PFSK-1 (cell line): ENCODE measurements at regions not wholly inside any gene's neighbourhood (a gene's known extent, or its start where the extent isn't known, plus 50 kb on each side); places are given as distances from the start of the nearest gene placed in this dataset.

Experiments used
- FOXP2 ChIP-seq: optimal IDR thresholded peaks from 2 replicates; pipeline ENCODE3; 2011; ENCODE audit warnings: borderline replicate concordance, control low read depth, inconsistent platforms; ENCODE audit not compliant: insufficient read depth; ENCODE audit errors: extremely low read length, extremely low read depth
- POLR2AphosphoS5 ChIP-seq: IDR thresholded peaks from 2 replicates; pipeline ENCODE4 v1.6.1; 2012; ENCODE audit warnings: low read depth, mild to moderate bottlenecking, control low read depth, low read length, moderate library complexity
- REST ChIP-seq, 2 experiments: IDR thresholded peaks; 2 replicates each; pipeline versions ENCODE4 v1.6.1 to v1.8.0; 2011 to 2012; ENCODE audit warnings: low read depth in 2 of 2, low read length in 2 of 2, control low read depth in 1 of 2, inconsistent platforms in 1 of 2, mild to moderate bottlenecking in 1 of 2, moderate library complexity in 1 of 2; ENCODE audit not compliant: insufficient read depth in 1 of 2
- SIN3A ChIP-seq: IDR thresholded peaks from 2 replicates; pipeline ENCODE4 v1.6.1; 2012; ENCODE audit warnings: mild to moderate bottlenecking, low read length, moderate library complexity, borderline replicate concordance; ENCODE audit not compliant: insufficient read depth
- TAF1 ChIP-seq: IDR thresholded peaks from 2 replicates; pipeline ENCODE4 v1.6.1; 2012; ENCODE audit warnings: low read length, control low read depth, borderline replicate concordance; ENCODE audit not compliant: insufficient read depth

DNA sequence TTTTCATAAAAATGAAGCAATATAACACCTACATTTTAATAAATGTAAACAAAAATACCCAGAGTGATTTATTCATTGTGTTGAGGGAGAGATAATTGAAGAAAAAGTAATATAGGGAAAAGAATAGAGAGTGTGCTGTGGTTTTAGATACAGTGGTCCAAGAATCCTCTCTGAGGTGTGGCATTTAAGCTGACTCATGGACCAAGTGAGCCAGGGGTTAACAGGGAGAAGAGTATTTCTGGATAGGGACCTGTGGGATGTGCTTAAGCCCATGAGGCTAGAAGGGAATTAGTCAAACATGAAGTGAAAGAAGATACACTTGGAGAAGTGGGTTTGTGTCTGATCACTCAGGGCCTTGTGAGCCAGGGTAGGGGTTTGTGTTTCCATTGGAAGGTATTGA lies 680.7 kb upstream of the GRM7 start:
- no peak for TF ChIP-seq FOXP2
- no peak for TF ChIP-seq REST (IDR thresholded peaks at IDR 0.05; ENCODE audit: insufficient read depth in 1 of 2, low read depth in 2 of 2, low read length in 2 of 2)
- TF ChIP-seq POLR2AphosphoS5, result no peak
- TF ChIP-seq SIN3A, result no peak
- no peak for TF ChIP-seq TAF1

DNA sequence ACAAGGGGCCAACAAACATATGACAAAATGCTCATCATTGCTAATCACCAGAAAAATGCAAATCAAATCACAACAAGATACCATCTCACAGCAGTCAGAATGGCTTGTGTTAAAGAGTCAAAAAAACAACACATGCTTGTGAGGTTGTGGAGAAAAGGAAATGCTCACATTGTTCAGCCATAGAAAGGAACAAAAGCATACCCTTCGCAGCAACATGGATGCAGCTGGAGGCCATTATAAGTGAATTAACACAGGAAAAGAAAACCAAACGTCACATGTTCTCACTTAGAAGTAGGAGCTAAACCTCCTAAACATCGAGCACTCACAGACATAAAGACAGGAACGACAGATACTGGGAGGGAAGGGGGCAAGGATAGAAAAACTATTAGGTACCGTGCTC lies 678.4 kb upstream of the GRM7 start:
- no peak for TF ChIP-seq TAF1
- TF ChIP-seq POLR2AphosphoS5, result no peak
- TF ChIP-seq REST (IDR thresholded peaks at IDR 0.05; ENCODE audit: insufficient read depth in 1 of 2, low read depth in 2 of 2, low read length in 2 of 2), result no peak
- TF ChIP-seq FOXP2, result no peak
- no peak for TF ChIP-seq SIN3A

DNA sequence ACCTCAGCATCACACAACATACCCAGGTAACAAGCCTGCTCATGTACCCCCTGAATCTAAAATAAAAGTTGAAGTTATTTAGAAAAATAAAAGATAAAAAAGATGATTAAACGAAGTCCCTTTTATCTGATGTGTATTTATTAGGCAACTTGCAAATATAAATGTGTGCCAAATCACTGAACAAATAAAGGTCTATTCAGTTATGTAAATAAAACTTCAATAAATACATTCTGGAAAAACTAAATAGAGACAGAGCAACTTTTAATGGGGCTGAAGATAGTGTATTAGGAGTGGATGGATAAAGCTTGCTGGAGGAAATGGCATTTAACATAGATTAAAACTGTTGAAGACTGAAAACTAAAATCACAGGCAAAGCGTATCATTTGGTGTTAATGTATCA lies 678.0 kb upstream of the GRM7 start:
- TF ChIP-seq SIN3A, result no peak
- TF ChIP-seq TAF1, result no peak

- TF ChIP-seq SIN3A, result no peak
- TF ChIP-seq FOXP2, result no peak
- TF ChIP-seq TAF1, result no peak
- no peak for TF ChIP-seq REST (IDR thresholded peaks at IDR 0.05; ENCODE audit: insufficient read depth in 1 of 2, low read depth in 2 of 2, low read length in 2 of 2)
- no peak for TF ChIP-seq POLR2AphosphoS5
These were observed 671.5 kb upstream of the GRM7 start for GRCh38 chr3:6189384-6189783.

GRCh38 chr3:6204891-6205290 lies 656.0 kb upstream of the GRM7 start:
- TF ChIP-seq SIN3A (no peak), POLR2AphosphoS5 (no peak), TAF1 (no peak)

- TF ChIP-seq FOXP2 (no peak), POLR2AphosphoS5 (no peak), TAF1 (no peak), REST (IDR thresholded peaks at IDR 0.05; ENCODE audit: insufficient read depth in 1 of 2, low read depth in 2 of 2, low read length in 2 of 2) (no peak), SIN3A (no peak)
These were observed 644.5 kb upstream of the GRM7 start for GRCh38 chr3:6216135-6217026.
